HEK293T (cell line): ENCODE measurements at regions not wholly inside any gene's neighbourhood (a gene's known extent, or its start where the extent isn't known, plus 50 kb on each side); places are given as distances from the start of the nearest gene placed in this dataset.

ENCODE experiments used
- FOXM1 ChIP-seq: fragments of 450-650 bp; IDR thresholded peaks from 2 replicates; pipeline ENCODE4 v1.6.1; 2017; ENCODE audit warnings: mild to moderate bottlenecking, borderline replicate concordance
- SUZ12 ChIP-seq: fragments of 450-650 bp; IDR thresholded peaks from 2 replicates; pipeline ENCODE4 v1.6.1; 2016; ENCODE audit warnings: mild to moderate bottlenecking

GRCh38 chrX:46235778-46236177 is 309.4 kb downstream of the ZNF674 start:
- TF ChIP-seq SUZ12 (no peak), FOXM1 (no peak)
